GM13976 (cell line): ENCODE measurements at regions not wholly inside any gene's neighbourhood (a gene's known extent, or its start where the extent isn't known, plus 50 kb on each side); places are given as distances from the start of the nearest gene placed in this dataset.

Experiments used
- DNase-seq: peaks from one replicate; pipeline ENCODE4 v3.0.0; 2012; ENCODE audit warnings: low spot score
- CTCF ChIP-seq: IDR thresholded peaks from 2 replicates; pipeline ENCODE4 v1.5.1; 2012; ENCODE audit warnings: borderline replicate concordance, mild to moderate bottlenecking; ENCODE audit not compliant: insufficient read depth; ENCODE audit errors: extremely low read depth, missing control alignments, control extremely low read depth
- in situ Hi-C: fragments of 300-500 bp; cut with MboI; formaldehyde crosslinking; loops from one replicate; pipeline ENCODE4 v1.12.0; 2022; ENCODE audit warnings: low sequenced_read_pairs, mixed read lengths, inconsistent platforms; ENCODE audit not compliant: unreplicated experiment

- no peak for TF ChIP-seq CTCF
- in situ Hi-C loops, result no loop called here
- DNase-seq, result no peak
Measured at GRCh38 chr7:49639808-49640207, 133.6 kb upstream of the VWC2 start.

GRCh38 chr7:49643321-49643720 lies 130.1 kb upstream of the VWC2 start:
- no peak for DNase-seq
- in situ Hi-C loops, result no loop called here
- TF ChIP-seq CTCF, result no peak

GRCh38 chr7:49643736-49644135 lies 129.7 kb upstream of the VWC2 start:
- in situ Hi-C loops, result no loop called here
- TF ChIP-seq CTCF, result no peak
- DNase-seq, result no peak

GRCh38 chr7:49644396-49645166 lies 128.9 kb upstream of the VWC2 start:
- no peak for DNase-seq

GRCh38 chr7:49645296-49645695 lies 128.1 kb upstream of the VWC2 start:
- in situ Hi-C loops, result no loop called here
- TF ChIP-seq CTCF, result no peak
- no peak for DNase-seq

More at GRCh38 chr7:49644396-49645166, 128.9 kb upstream of the VWC2 start:
- in situ Hi-C loops, result no loop called here
- no peak for TF ChIP-seq CTCF

- no peak for TF ChIP-seq CTCF
- in situ Hi-C loops, result no loop called here
- DNase-seq, result no peak
Measured at GRCh38 chr7:49660170-49660783, 113.2 kb upstream of the VWC2 start.
